GDM1 (cell line): ENCODE measurements at regions not wholly inside any gene's neighbourhood (a gene's known extent, or its start where the extent isn't known, plus 50 kb on each side); places are given as distances from the start of the nearest gene placed in this dataset.

Experiments used
- DNase-seq: peaks from one replicate; lab custom pipeline; 2025; lab: John Stamatoyannopoulos, UW

DNA sequence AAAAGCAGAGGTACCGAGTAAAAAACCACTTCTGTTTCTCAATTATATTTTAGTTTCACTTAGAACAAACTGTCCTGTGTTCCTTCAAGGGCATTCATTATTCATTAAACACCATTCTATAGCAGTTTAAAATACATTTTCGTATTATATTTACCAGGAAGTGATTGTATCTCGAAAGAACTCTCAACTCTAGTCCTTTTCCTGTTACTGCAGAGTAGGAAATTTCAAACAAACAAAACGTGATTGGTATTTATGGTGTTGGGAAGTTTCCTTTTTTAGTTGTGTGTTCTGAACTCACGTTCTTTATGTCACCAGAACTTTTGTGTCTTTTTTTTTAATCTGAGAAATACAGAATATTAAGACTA lies 139.5 kb upstream of the BTBD3 start:
- no peak for DNase-seq

DNA sequence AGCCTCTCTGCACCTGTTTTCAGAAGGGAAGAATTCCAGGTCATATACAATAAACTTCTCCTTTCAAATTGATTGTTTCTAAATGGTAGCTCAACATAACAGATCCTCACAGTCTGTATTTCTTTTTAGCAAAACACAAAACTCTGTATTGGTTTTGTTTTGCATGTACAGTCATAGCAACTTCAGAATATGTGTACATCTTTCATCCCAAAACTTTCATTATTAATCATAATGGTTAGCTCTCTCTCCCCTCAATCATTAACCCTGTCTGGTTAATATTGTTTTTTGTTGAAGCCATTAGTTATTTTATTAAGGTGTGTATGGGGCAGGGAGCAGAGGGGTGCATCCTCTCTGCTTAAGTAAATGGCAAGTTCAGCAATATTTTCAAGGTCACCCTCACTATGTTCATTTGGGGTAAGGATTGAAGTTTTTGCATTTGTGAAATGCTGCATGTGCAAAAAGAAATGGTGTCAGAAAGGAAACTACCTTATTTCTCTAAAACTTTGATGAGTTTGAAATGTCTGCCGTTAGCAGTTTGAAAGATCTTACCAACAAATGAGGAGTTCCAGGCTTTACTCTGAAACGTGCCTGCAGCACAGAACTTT lies 136.8 kb upstream of the BTBD3 start:
- no peak for DNase-seq

DNA sequence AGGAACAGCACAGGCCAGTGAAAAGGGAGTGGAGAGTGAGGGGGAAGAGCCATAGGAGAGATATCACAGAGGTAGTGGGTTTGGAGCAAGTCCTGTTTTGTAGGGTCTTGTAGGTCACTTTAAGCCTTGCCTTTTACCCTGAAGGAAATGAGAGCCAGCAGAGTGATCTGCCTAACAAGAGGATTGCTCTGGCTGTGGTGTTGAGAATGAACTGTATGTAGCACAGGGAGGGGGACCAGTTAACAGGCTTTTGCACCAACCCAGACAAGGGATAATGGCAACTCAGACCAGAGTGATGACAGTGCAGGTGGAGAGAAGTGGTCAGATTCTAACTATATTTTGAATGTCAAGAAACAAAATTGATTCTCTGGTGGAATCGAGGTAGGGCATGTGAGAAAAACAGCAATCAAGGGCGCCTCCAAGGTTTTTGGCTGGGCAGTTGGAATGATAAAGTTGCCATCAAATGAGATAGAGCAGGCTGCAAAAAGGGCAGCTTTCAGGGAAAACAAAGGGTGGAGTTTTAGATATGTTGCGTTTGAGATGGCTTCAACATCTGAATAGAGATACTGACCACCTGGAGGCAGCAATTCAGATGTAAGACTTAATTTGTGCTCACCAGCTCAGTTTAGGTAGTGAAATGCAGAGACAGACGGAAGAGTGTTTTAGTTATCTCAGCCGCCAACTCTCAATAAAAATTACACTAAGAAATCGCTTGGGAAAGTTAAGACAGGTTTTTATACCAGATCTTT lies 134.4 kb upstream of the BTBD3 start:
- no peak for DNase-seq

DNA sequence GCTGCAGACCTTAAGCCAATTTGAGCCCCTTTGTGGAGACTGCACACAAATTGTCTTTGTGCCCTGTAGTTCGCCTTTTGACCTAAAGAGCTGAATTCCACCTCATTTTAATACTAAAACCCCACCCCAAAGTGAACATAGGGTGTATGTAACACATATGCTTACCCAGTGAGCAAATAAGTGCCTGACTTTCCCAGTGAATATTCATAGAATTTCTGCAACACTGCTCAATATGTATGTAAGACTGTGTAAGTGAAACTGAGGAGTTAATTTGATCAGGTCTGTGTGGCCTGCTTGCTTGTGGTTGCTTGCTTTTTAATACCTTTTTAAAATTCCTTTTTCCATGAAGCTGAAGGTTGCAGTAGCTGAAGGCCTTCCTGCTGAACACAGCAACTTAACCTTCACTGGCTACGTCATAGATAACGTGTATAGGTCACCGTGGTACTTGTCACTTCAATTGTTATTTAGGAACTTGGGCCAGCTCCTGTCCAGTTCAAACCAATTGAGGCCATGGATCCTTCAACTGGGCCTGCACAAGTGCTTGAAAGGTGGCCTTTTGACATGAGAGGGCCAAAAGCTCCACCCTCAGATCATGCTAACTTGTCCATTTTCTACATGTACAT lies 131.7 kb upstream of the BTBD3 start:
- no peak for DNase-seq

DNA sequence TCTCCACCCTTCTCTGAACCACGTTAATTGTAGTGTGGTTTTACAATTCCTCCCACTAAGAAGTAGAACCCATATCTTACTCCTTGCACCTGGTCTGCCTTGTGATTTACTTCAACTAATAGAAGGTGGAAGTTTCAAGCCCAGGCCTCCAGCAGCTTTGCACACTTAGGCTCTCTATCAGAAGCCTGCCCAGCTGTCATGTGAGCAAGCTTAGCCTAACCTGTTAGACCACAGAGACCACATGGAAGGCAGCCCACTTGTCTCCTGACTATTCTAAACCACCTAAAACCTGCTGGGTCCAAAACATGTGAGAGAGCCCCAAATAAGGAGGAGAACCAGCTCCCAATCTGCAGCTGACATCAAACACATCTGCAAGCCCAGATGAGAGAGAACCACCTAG lies 127.6 kb upstream of the BTBD3 start:
- no peak for DNase-seq

DNA sequence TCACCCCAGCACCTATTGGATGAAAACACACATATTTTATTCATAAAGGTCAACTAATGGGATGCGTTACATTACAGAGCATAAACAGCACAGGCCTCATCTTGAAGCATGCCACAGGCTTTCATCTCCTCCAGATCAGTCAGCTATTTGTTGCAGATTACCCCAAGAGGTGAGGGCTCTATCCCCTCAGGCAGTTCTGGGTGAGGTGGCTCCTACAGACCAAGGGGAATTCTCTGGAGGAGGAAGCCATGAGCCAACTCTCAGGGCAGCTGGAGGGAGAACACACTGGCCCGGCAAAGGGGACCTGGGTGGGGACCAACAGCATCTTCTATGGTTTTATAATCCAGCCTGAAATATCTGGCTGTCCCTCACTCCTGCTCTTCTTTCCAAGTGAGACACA lies 126.4 kb upstream of the BTBD3 start:
- DNase-seq: no peak

DNA sequence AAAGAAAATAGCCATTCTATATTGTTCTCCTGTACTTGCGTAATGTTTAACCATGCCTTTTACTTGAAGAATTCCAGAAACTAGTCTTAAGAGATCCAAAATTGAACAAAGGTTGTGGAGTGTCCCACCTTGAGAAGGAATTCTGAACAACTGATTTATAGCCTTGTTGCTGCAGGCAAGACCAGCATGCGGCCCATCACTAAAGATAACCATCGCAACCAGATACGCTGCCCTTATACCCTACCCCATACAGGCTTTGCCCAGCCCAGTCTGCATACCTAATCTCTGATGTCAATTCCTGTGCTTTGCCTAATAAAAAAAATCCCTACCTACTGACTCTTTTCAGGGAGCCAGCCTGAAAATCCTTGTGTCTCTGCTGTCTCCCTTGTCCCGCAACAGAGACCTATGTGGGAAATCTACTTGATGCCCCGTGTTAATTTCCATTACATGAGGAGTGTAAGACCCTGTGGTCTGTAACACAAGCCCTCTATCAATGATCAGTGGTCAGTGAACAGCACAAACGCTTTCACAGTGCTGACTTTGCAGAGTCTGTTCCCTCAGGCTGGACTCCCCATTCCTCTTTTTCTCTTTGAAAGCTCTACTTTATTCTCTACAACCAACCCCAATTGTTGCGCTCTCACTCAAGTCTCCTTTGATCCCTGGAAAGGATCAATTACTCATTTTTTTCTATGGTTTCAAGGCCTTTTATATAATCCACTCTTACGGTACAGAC lies 125.7 kb upstream of the BTBD3 start:
- no peak for DNase-seq

DNA sequence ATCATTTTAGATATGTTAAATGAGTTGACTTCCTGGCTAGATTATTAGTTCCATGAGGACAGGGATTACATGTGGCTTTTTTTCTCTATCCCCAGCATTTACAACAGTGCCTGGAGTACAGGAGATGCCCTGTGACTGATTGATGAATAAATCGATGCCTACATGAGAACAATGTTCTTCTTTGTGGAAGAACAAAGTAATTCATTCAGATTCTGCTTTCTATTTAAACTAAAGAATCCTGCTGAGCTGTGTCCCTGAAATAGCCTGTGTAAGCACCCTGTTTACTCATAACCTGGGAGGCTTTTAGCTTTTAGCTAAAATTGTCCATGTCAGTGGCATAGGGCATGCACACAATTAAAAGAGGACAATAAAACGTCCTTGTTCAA lies 125.1 kb upstream of the BTBD3 start:
- DNase-seq: no peak

DNA sequence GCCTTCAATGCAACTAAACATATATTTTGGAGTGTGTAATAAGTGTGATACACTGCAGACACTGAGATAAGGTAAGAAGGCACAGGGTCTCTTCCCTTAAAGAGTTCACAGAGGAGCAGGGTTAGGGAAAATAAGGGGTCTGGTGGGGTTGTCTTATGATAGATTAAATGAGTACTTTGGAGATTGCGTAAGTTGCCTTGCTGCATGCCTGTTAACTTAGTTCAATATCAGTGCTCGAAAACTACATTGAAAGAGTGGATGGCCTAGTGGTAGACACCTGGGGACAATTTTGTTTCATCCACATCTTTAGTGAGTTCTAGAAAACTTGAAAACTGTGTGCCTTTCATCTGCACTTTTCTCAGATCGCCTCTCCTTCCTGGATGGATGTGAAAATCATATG lies 123.2 kb upstream of the BTBD3 start:
- DNase-seq: no peak

DNA sequence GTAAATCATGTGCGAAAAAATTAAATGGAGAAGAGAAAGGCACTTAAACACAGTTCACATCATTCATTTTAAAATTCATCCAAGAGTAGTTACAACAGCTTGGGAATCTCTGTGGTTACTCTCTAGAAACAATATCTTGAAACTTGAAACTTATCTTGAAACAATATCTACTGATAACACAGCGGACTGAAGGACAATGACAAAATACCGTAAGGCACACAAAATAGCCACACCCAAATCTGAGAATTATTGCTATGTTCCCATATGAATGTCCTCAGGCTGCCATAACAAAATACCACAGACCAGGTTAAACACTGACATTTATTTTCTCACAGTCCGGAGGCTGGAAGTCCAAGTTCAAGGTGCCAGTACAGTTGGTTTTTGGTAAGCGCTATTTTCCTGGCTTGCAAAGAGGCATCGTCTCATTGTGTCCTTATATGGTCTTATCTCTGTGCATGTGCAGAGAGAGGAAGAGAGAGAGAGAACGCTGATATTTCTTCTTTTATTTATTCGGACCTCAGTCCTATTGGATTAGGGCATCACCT lies 122.5 kb upstream of the BTBD3 start:
- no peak for DNase-seq

DNA sequence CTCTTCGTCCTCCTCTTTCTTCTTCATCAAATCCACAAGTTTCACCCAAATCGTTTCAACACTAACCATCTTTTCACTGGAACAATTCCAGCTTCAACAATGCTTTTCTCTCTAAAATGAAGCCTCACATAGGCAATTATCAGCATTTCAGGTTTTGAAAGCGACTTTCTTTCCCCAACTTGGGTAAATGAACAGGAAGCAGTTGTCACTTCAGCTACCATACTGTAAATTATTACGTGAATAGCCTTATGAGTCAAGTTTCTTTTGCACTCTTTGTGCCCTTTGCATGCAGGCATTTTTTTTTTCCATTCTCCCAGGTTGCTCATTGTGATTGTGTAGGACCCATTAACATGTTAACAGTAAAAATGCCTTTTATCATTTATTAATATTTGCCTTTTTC lies 121.7 kb upstream of the BTBD3 start:
- no peak for DNase-seq

DNA sequence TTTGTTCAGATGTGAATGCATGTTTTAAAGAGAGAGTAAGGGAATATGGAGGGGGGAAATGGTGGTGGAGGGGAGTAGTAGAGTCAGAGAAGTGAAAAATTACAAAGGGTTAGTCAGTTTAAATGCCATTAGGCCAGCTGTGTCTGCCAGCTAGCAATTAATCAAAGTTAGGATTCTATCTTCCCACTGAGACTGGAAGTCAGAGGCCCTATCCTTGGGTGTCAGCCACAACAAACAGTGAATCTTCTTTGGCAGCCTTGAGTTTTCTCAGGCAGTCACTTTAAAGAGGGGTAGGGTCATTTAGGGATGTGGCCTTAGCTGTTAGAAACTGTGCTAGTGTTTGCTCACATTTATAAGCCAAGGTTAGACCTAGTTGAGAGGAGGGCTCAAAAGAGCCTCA lies 120.5 kb upstream of the BTBD3 start:
- DNase-seq: no peak

DNA sequence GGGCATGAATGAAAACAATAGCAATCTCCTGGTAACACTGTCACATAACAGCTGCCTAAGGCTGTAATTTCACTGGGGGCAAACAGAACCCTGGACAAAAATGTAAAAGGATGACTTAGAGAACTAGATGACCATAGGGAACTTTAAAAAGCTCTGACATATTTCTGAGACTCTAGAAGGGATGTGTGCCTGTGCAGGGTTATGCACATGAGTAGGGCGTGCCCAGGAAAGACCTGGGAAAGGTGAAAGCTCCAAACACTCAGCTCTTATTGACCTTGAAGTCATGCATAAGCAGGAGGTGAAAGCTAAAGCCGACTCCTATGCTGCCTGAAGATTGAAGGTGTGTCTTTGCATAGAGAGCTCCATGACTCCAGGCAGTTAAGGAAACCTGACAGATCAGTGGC lies 118.4 kb upstream of the BTBD3 start:
- no peak for DNase-seq

DNA sequence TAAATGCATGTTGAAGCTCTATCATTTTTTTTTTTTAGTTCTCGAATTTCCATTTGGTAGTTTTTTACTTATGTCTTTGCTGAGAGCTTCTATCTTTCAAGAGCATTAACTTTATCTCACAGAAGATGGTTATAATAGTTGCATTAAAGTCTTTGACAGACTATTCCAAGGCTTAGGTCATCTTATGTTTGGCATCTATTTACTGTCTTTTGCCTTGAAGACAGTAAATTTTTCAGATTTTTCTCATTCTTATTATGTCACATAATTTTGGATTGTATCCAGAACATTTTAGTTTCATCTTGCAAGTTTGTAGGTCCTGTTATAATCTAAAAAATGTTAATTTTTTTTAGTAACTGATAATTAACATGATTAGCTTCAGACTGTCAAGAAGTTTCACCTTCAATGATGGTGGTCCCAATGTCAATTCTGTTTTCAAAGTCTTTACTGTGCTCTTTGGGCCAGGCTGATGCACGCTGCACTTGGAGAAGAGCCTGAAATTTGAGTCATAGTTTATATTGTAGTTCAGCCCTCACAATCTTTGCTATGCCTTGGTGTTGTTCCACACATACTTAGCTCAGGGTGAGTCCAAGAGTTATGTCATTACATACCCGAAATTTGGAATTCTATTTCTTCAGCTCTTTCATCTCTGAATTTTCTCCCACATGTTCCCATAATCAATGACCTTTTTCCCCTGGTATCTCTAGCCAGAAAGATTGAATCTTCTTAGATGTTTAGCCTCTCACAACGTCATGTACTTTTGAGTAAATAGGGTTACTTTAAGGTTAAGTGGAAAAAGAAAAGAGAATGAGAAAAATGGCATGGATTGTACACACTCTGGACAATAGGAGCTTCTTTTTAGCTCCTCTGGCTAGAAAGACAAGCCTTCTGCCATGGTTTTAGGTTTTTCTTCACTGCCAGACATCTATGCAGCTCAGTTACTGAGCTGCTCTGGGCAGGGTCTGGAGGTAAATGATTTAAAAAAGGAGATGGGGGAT lies 110.3 kb upstream of the BTBD3 start:
- DNase-seq: no peak

DNA sequence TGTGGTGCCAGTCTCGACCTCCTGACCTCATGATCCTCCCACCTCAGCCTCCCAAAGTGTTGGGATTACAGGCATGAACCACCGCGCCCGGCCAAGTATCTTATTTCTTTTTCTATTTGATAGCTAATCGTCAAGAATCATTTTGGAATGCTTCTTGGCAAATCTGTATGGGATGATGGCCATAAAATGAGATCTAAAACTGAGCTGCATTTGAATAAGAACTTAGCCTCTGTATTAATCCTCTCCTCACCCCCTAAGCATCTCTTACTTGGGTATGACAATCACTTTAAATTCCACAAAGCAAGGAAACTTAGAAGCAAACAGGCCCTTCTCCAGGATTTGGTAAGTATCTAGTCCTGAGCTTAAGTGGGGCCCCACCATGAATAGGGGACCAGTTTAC lies 108.9 kb upstream of the BTBD3 start:
- no peak for DNase-seq

DNA sequence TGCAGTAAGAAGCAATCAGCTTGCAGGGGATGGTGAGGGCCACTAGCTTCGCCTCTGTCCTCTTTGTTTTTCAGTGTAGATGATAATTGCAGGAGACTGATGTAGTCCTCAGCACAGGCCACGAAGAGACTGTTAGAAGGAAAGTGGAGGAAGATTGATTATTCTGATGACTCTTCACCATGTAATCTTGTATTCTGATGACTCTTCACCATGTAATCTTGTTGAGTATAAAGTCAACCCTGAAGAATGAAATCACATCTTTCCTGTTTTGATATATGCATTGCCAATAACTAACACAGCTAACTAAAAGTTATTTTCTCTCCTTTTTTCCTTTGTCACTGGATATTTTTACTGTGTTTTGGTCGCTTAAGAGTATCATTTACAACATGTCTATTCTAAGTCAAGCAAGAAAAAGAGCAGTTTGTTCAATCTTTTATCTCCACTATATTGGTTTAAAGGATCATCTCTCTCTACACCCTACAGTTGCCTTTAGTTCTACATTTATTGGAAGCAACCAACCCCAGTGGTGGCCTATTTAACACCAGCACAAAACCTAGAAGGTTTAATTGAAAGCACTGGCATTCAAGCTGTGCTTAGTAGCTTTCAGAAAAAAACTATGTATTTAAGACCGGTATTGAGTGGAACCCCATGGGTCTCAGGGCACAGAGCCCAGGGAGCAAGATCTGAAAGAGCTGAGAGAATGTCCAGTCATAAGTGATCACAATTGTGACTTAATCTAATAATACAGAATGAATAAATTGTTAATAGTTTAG lies 107.2 kb upstream of the BTBD3 start:
- DNase-seq: no peak

DNA sequence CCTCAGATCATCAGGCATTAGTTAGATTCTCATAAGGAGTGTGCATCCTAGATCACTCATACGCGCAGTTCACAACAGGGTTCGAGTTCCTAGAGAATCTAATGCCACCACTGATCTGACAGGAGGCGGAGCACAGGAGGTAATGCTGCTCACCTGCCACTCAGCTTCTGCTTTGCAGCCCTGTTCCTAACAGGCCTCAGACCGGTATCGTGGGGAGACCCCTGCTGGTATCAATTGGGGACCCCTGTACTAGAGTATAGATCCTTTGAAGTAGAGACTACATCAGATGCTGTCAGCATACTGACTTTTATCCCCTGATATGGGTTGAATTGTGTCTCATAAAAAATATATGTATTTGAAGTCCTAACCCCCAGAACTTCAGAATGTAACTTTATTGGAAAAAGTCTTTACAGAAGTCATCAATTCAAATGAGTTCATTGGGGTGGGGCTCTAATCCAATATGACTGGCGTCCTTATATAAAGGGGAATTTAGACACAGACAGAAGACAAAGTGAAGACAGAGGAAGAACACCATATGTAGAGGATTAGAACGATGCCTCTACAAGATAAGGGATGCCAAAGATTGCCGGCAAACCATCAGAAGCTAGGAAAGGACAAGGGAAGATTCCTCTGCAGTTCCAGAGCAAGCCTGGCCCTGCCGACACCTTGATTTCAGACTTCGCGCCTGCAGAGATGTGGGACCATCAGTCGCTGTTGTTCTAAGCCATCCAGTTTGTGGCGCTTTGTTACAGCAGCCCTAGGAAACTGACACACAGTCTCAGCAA lies 104.4 kb upstream of the BTBD3 start:
- DNase-seq: no peak

DNA sequence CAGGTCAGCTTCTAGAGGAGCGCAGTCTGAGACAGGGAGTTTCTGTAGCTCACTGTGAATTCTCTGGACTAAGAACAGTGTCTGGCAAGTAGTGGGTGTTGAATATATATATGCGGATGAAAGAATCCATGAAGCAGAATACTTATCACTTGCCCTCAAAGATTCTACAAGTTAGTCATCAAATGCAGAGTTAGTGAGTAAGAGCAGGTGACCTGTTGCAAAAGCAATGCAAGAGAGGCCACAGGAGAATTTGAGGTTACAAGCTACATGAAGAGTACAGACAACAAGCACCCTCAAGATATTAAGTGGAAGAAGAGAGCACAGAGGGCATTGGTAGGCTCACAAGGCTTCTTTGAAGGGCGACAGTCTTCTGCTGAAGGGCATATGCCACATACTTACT lies 103.4 kb upstream of the BTBD3 start:
- no peak for DNase-seq

DNA sequence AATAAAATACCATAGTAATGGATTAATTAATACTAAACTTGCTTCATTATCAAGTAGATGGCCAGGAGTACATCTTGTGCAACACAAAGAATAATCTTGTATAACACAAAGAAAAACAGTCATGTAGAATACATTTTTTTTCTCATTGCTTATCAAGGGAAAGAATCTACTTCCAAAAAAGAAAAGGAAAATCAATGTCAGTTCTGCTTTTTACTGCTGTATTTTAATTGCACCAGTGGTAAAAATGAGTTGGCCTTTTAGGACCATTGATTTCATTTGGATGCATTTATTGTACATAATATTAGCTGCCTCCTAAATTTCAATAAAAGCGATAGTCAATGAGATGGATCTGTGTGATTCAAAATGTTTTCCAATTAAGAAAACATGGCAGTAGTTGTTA lies 96.9 kb upstream of the BTBD3 start:
- no peak for DNase-seq

DNA sequence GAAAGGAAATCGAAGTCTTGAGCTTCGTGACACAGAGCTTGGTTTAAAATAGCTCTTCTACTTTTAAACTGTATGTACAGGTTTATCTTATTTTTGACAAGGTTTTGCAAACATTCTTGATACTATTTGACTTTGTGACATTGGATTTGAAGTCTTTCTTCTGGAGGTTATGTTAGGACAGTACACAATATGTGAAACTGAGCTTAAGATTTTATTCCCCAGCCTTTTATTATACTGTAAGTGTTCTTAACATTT lies 95.2 kb upstream of the BTBD3 start:
- DNase-seq: no peak
